NOMO-1 treated with dmso at 0.1 percent for 144 hours (cell line): ENCODE measurements at regions not wholly inside any gene's neighbourhood (a gene's known extent, or its start where the extent isn't known, plus 50 kb on each side); places are given as distances from the start of the nearest gene placed in this dataset.

ENCODE experiments used
- DNase-seq: peaks from one replicate; lab custom pipeline; 2025; ENCODE audit not compliant: unreplicated experiment; lab: John Stamatoyannopoulos, UW

DNA sequence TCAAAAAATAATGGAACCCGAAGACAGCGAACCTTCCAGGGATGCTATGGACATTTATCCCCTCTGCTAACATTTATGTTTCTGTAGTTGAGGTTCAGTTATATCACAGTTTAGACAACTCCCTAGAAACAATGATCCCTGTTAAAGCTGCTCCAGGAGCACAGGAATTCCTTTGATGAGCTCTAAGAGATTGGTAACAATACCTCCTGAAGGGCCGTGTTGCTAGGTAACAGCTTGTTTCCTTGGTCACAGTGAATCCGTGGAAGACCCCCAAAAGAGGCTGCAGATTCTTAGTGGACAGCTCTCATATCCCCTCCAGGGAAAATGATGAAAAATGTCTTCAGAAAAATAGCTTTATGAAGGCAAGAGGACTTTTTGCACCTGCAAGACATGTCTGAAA, 160.2 kb downstream of the SERPINI1 start:
- DNase-seq: no peak

DNA sequence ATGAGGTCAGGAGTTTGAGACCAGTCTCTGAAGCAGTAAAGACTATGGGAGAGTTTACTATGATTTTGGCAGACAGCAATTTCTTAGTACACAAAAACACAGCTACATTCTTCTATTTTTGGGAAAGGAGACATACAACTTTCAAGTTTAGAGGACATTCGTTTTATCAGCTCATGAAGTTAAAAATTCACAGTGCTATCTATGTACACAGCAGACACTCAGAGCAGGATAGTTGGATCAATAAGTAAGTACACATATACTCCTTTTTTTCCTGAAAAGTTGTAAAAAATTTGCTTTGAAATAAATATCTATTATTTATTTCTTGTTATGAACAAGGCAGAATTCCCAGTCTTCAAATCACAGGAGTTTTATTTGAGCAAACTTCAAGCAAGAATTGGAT, 159.7 kb downstream of the SERPINI1 start:
- no peak for DNase-seq

- peak; percentile 18 for DNase-seq
Measured at GRCh38 chr3:167892205-167892604, 156.7 kb downstream of the SERPINI1 start.

- DNase-seq: no peak
Measured at GRCh38 chr3:167887096-167887495, 151.6 kb downstream of the SERPINI1 start.

- no peak for DNase-seq
Measured at GRCh38 chr3:167886690-167887089, 151.2 kb downstream of the SERPINI1 start.

GRCh38 chr3:167885277-167885676, 149.8 kb downstream of the SERPINI1 start:
- no peak for DNase-seq

GRCh38 chr3:167884481-167884880, 149.0 kb downstream of the SERPINI1 start:
- no peak for DNase-seq

- no peak for DNase-seq
Measured at GRCh38 chr3:167883452-167883851, 147.9 kb downstream of the SERPINI1 start.

GRCh38 chr3:167882057-167882667, 146.6 kb downstream of the SERPINI1 start:
- peak; percentile 38 for DNase-seq

- no peak for DNase-seq
Measured at GRCh38 chr3:167880183-167880582, 144.7 kb downstream of the SERPINI1 start.

DNA sequence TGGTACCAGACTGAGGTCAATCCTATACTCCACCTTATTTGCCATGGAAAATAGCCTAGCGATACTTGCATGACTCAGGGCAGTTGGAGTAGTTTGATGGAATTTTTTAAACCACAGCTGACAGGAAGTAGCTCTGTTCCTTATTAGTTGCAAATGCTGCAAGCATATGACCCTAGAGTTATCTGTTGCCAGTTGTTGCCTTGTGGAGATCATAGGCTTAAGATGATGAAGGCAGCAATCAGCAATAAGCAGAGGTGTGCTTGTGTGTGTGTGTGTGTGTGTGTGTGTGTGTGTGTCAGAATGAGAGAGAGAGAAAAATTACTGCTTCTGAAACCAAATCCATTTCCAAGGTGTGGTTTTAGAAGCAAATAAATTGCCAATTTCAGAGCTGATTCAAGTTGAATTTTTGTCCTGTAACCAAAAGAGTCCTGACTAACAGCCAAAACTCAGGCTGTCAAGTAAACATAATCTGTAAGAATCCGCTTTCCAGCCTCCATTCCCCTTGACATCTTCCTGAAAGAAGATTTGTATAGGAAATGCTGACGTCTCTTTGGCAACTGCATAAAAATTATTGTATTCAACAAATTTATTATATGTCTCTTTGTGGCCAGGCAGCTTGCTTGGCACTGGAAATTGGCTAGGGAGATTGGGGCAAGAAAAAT, 141.2 kb downstream of the SERPINI1 start:
- DNase-seq: no peak
